Kidney (tissue), 13 donors: ENCODE measurements at regions not wholly inside any gene's neighbourhood (a gene's known extent, or its start where the extent isn't known, plus 50 kb on each side); places are given as distances from the start of the nearest gene placed in this dataset.

Source experiments
- DNase-seq, 5 donors: peaks; one replicate each; pipeline ENCODE4 v3.0.0-alpha.2; 2013 to 2020
- FAIRE-seq: peaks from 2 replicates; lab custom pipeline; 2012; peaks lifted over from hg19 to GRCh38; lab: Jason Lieb, UNC
- H3K27ac ChIP-seq, 2 donors: one replicate each; pipeline ENCODE4 v1.7.0; 2013; ENCODE audit warnings: low read depth in 2 of 2, low read length in 2 of 2, inconsistent platforms in 1 of 2
- H3K27me3 ChIP-seq: one replicate; pipeline ENCODE4 v1.7.1; 2013; ENCODE audit warnings: low read length, inconsistent platforms; ENCODE audit not compliant: control insufficient read depth, insufficient read depth
- H3K36me3 ChIP-seq, 3 donors: one replicate each; pipeline versions ENCODE4 v1.7.0 to v1.7.1; 2013; ENCODE audit warnings: low read length in 3 of 3, control low read depth in 1 of 3, inconsistent platforms in 1 of 3; ENCODE audit not compliant: insufficient read depth in 3 of 3, control insufficient read depth in 2 of 3
- H3K4me1 ChIP-seq, 3 donors: one replicate each; pipeline versions ENCODE4 v1.7.0 to v1.7.1; 2013; ENCODE audit warnings: low read length in 3 of 3, inconsistent platforms in 1 of 3, low read depth in 1 of 3; ENCODE audit not compliant: control insufficient read depth in 2 of 3, insufficient read depth in 2 of 3
- H3K4me3 ChIP-seq, 3 donors: one replicate each; pipeline versions ENCODE4 v1.7.0 to v1.8.1; 2013; ENCODE audit warnings: low read length in 3 of 3, control low read depth in 1 of 3, inconsistent platforms in 1 of 3
- H3K9ac ChIP-seq, 3 donors: one replicate each; pipeline versions ENCODE4 v1.7.0 to v1.7.1; 2013; ENCODE audit warnings: low read length in 3 of 3, control low read depth in 1 of 3, inconsistent platforms in 1 of 3
- H3K9me3 ChIP-seq, 3 donors: one replicate each; pipeline versions ENCODE4 v1.7.0 to v1.7.1; 2013; ENCODE audit warnings: low read length in 3 of 3, control low read depth in 1 of 3, inconsistent platforms in 1 of 3; ENCODE audit not compliant: control insufficient read depth in 2 of 3, insufficient read depth in 1 of 3
- intact Hi-C: fragments of 100-400 bp; cut with DNase I; formaldehyde crosslinking; loops from one replicate; pipeline ENCODE4 v1.11.1; 2022
- TF ChIP-seq, protein P1 (sequence below): IDR thresholded peaks from 3 replicates; pipeline ENCODE4 v1.5.1; 2012; ENCODE audit warnings: mild to moderate bottlenecking, moderate library complexity, borderline replicate concordance; ENCODE audit not compliant: insufficient read depth; ENCODE audit errors: extremely low read depth
- donor health status: control.
- donor health status: control.
- donor health status: control.
- donor health status: control.
- donor health status: control.
- donor health status: DM: yes; HTN: yes; CAD: no.
- donor health status: Normal renal cell carcinoma (clear cell type).

- FAIRE-seq (no peak), DNase-seq (no peak)
- no peak overlapping the region for H3K9ac ChIP-seq
- no peaks in the 10 kb centered on the region for H3K9me3 ChIP-seq
- no peaks in the 10 kb centered on the region for H3K4me1 ChIP-seq
- H3K27ac ChIP-seq = no peak overlapping the region
- no peaks in the 10 kb centered on the region for H3K36me3 ChIP-seq
- no peaks in the 10 kb centered on the region for H3K27me3 ChIP-seq
- TF ChIP-seq, protein P1, sequence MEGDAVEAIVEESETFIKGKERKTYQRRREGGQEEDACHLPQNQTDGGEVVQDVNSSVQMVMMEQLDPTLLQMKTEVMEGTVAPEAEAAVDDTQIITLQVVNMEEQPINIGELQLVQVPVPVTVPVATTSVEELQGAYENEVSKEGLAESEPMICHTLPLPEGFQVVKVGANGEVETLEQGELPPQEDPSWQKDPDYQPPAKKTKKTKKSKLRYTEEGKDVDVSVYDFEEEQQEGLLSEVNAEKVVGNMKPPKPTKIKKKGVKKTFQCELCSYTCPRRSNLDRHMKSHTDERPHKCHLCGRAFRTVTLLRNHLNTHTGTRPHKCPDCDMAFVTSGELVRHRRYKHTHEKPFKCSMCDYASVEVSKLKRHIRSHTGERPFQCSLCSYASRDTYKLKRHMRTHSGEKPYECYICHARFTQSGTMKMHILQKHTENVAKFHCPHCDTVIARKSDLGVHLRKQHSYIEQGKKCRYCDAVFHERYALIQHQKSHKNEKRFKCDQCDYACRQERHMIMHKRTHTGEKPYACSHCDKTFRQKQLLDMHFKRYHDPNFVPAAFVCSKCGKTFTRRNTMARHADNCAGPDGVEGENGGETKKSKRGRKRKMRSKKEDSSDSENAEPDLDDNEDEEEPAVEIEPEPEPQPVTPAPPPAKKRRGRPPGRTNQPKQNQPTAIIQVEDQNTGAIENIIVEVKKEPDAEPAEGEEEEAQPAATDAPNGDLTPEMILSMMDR = no peak
- intact Hi-C loops = no loop called here
- no peak overlapping the region for H3K4me3 ChIP-seq
These were observed 98.8 kb upstream of the CASK start for GRCh38 chrX:42022158-42022557.

DNA sequence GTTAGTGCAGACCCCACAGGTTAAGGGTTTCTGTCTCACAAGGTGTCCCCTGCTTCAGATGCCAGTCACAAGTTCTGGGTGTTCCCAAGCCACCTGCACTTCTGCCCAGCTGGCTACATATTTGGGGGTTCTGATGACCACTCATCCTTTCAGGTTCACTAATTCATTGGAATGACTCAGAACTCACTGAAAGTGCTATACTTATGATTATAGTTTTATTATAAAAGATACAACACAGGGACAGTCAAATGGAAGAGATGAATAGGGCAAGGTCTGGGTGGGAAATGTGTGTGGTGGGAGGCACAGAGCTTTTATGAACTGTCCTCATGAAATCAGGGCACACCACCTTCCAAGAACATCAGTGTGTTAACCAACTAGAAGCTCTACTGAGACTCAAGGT, 97.7 kb upstream of the CASK start:
- H3K4me1 ChIP-seq = no peaks in the 10 kb centered on the region
- H3K27me3 ChIP-seq = no peaks in the 10 kb centered on the region
- H3K4me3 ChIP-seq = no peak overlapping the region
- H3K36me3 ChIP-seq = no peaks in the 10 kb centered on the region
- DNase-seq (no peak), FAIRE-seq (no peak)
- no peaks in the 10 kb centered on the region for H3K9me3 ChIP-seq
- TF ChIP-seq, protein P1 = no peak
- no peak overlapping the region for H3K9ac ChIP-seq
- no peak overlapping the region for H3K27ac ChIP-seq
- intact Hi-C loops = no loop called here

DNA sequence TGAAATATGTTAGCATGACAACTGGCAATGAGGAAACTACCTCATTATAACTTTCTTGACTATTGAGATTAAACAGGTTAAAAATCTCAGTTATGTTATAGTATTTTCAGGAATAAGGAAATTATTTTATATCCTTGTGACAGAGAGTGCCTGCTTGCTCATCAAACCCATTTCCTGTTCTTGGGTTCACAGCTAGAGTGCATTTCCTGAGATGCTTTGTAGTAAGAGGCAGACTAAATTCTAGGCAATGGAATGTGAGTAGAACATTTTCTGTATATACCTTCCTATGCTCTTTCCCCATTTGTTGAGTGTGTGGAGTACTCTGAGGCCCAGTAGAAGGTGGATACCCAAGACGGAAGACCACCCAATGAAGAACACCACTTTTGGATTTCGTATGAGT, 96.9 kb upstream of the CASK start:
- TF ChIP-seq, protein P1 = no peak
- Histone ChIP-seq H3K4me3 (no peak overlapping the region), H3K9ac (no peak overlapping the region), H3K27ac (no peak overlapping the region), H3K4me1 (no peaks in the 10 kb centered on the region), H3K36me3 (no peaks in the 10 kb centered on the region), H3K9me3 (no peaks in the 10 kb centered on the region), H3K27me3 (no peaks in the 10 kb centered on the region)
- intact Hi-C loops = no loop called here
- FAIRE-seq (no peak), DNase-seq (no peak)

- no peak overlapping the region for H3K27ac ChIP-seq
- H3K27me3 ChIP-seq = no peaks in the 10 kb centered on the region
- H3K9ac ChIP-seq = no peak overlapping the region
- DNase-seq = no peak
- H3K36me3 ChIP-seq = no peaks in the 10 kb centered on the region
- peak; percentile 85 for FAIRE-seq
- no peaks in the 10 kb centered on the region for H3K9me3 ChIP-seq
- TF ChIP-seq, protein P1 = no peak
- H3K4me1 ChIP-seq = no peaks in the 10 kb centered on the region
- no peak overlapping the region for H3K4me3 ChIP-seq
- intact Hi-C loops = no loop called here
These were observed 94.6 kb upstream of the CASK start for GRCh38 chrX:42017971-42018370.
